ENCODE measurements at regions not wholly inside any gene's neighbourhood (a gene's known extent, or its start where the extent isn't known, plus 50 kb on each side); places are given as distances from the start of the nearest gene placed in this dataset.

DNA sequence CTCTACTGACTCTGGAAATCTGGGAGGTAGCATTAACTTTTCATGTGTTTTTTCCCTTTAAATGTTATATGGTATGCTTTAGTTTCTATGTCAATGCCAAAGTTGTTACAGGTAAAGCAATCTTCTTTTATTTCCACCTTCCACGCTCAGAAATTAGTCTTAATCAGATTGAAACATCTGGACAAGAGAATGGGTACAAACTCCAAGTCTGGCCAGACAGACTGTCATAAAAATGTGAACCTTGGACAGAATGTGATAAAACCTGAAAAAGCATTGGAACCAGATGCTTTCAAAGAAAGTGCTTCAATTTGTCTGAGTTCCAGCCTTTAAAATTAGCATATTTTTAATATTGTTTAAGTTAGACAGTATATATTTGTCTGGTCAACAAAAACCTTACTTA lies 110.7 kb upstream of the P2RY1 start:
- no peak for TF ChIP-seq POLR2AphosphoS5 (IDR thresholded peaks at IDR 0.05)
- no peak for TF ChIP-seq EP300 (IDR thresholded peaks at IDR 0.05; ENCODE audit: low read depth)
- TF ChIP-seq, protein P1, sequence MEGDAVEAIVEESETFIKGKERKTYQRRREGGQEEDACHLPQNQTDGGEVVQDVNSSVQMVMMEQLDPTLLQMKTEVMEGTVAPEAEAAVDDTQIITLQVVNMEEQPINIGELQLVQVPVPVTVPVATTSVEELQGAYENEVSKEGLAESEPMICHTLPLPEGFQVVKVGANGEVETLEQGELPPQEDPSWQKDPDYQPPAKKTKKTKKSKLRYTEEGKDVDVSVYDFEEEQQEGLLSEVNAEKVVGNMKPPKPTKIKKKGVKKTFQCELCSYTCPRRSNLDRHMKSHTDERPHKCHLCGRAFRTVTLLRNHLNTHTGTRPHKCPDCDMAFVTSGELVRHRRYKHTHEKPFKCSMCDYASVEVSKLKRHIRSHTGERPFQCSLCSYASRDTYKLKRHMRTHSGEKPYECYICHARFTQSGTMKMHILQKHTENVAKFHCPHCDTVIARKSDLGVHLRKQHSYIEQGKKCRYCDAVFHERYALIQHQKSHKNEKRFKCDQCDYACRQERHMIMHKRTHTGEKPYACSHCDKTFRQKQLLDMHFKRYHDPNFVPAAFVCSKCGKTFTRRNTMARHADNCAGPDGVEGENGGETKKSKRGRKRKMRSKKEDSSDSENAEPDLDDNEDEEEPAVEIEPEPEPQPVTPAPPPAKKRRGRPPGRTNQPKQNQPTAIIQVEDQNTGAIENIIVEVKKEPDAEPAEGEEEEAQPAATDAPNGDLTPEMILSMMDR (IDR thresholded peaks at IDR 0.05) = no peak
- TF ChIP-seq POLR2A (IDR thresholded peaks at IDR 0.05) = no peak
- in situ Hi-C loops (cut with MboI; ENCODE audit: low pct_ligation_motif_present in 1 of 4, low pct_unique_long_range_greater_than_20kb in 1 of 4, low sequenced_read_pairs in 3 of 4) (no loop called here), intact Hi-C loops (cut with DNase I; ENCODE audit: low total_unique reads) (no loop called here)
- Histone ChIP-seq H3K27ac (no peak overlapping the region), H3K36me3 (no peaks in the 10 kb centered on the region), H3K4me1 (peaks cover 0 to 7% (median 0%) of the 10 kb centered on the region in 4 donors), H3K4me3 (no peak overlapping the region), H3K27me3 (no peaks in the 10 kb centered on the region), H3K9me3 (no peaks in the 10 kb centered on the region)
- WGBS, 2 donors (ENCODE audit: low coverage in 1 of 2) = 44 to 53% methylated on average over 1 of the region's 1 CpG
- no peak for DNase-seq

DNA sequence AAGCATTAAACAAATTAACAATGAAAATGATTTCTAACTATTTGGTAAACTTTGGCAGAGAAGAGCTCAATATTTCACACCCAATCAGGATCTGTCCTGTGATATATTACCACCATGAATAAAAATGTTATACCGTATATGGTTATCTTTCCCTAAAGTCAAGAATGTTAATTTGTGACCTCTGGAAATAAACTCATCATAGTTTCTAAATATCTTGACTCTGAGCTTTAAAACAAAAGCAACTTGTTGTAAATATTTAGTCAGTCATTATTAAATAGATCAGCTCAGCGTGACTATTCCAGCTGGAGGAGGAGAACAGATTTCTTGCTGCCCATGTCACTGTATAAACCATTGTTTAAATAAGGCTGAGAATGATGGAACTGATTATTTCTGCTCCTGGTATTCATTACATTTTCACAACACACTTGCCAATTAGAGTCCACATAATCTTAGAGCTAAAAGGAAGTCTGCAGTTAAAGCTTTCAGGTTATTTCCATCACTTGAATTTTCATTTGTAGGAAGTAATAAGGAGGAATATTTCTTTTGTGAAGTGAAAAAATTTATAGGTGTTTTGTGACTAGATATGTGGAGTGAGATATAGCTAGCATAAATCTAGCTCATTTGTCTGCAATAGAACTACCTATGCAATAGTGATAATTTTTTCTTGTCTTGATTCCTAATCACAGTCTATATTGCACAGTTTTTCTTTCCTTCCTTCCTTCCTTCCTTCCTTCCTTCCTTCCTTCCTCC lies 106.5 kb upstream of the P2RY1 start:
- no peak for TF ChIP-seq EP300 (IDR thresholded peaks at IDR 0.05; ENCODE audit: low read depth)
- TF ChIP-seq POLR2A (IDR thresholded peaks at IDR 0.05) = no peak
- TF ChIP-seq, protein P1 (IDR thresholded peaks at IDR 0.05) = no peak
- TF ChIP-seq POLR2AphosphoS5 (IDR thresholded peaks at IDR 0.05) = no peak
- in situ Hi-C loops (cut with MboI; ENCODE audit: low pct_ligation_motif_present in 1 of 4, low pct_unique_long_range_greater_than_20kb in 1 of 4, low sequenced_read_pairs in 3 of 4) (no loop called here), intact Hi-C loops (cut with DNase I; ENCODE audit: low total_unique reads) (no loop called here)
- Histone ChIP-seq H3K36me3 (no peaks in the 10 kb centered on the region), H3K4me3 (no peak overlapping the region), H3K4me1 (peaks cover 0 to 7% (median 0%) of the 10 kb centered on the region in 4 donors), H3K9me3 (no peaks in the 10 kb centered on the region), H3K27ac (no peak overlapping the region), H3K27me3 (no peaks in the 10 kb centered on the region)
- DNase-seq = no peak
- 61 to 69% methylated on average over 2 of the region's 2 CpGs for WGBS, 2 donors (ENCODE audit: low coverage in 1 of 2)

DNA sequence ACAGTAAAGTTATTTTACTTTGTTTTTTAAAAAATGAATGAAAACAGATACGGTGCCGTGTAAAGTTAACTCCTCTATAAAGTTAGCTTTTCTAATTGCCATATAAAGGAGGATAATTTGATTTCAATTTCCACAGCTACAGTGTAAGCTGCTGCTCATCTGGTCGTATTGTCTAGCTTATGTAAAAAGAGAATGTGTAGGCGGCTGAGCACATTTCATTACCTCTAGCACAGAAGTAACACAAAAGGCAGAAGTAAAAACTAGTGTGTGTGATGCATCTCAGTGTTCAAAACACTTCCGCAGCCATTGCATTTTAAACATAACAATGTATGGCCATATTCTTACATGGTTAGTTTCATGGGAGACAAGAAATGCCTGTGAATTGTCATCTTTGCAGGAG lies 105.0 kb upstream of the P2RY1 start:
- Histone ChIP-seq H3K27me3 (no peaks in the 10 kb centered on the region), H3K4me1 (no peaks in the 10 kb centered on the region), H3K36me3 (no peaks in the 10 kb centered on the region), H3K4me3 (no peak overlapping the region), H3K27ac (no peak overlapping the region), H3K9me3 (no peaks in the 10 kb centered on the region)
- WGBS, 2 donors (ENCODE audit: low coverage in 1 of 2) = 79 to 82% methylated on average over 4 to 5 of the region's 5 CpGs
- intact Hi-C loops (cut with DNase I; ENCODE audit: low total_unique reads) (no loop called here), in situ Hi-C loops (cut with MboI; ENCODE audit: low pct_ligation_motif_present in 1 of 4, low pct_unique_long_range_greater_than_20kb in 1 of 4, low sequenced_read_pairs in 3 of 4) (no loop called here)
- TF ChIP-seq EP300 (IDR thresholded peaks at IDR 0.05; ENCODE audit: low read depth) = no peak
- TF ChIP-seq, protein P1 (IDR thresholded peaks at IDR 0.05) = no peak
- no peak for TF ChIP-seq POLR2A (IDR thresholded peaks at IDR 0.05)
- no peak for TF ChIP-seq POLR2AphosphoS5 (IDR thresholded peaks at IDR 0.05)
- DNase-seq = no peak

DNA sequence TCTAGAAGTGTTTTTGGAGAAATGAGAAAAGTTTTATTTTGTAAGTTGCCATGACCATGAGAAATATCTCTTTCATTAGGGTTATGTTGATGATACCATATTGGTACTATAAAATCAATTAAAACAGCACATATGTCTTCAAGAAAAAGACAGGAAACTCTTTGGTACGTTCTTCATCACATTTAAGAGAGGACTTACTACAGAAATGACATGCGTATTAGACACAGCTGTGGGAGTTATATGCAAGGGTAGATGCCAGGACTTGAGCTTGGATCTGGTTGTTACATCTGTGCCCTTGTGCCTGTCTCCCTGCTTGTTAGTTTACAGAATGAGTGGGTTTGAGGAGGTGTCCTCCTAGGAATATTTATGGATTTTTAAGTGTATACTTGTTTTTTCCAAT lies 103.4 kb upstream of the P2RY1 start:
- intact Hi-C loops (cut with DNase I; ENCODE audit: low total_unique reads) = no loop called here
- TF ChIP-seq POLR2AphosphoS5 (IDR thresholded peaks at IDR 0.05) (no peak), POLR2A (IDR thresholded peaks at IDR 0.05) (no peak), EP300 (IDR thresholded peaks at IDR 0.05; ENCODE audit: low read depth) (no peak)
- TF ChIP-seq, protein P1 (IDR thresholded peaks at IDR 0.05) = no peak

More for the DNA sequence above, 103.4 kb upstream of the P2RY1 start:
- 68 to 77% methylated on average over 2 of the region's 2 CpGs for WGBS, 2 donors (ENCODE audit: low coverage in 1 of 2)
- H3K27me3 ChIP-seq = no peaks in the 10 kb centered on the region
- no peaks in the 10 kb centered on the region for H3K4me1 ChIP-seq
- H3K4me3 ChIP-seq = no peak overlapping the region
- no peak overlapping the region for H3K27ac ChIP-seq
- no peaks in the 10 kb centered on the region for H3K9me3 ChIP-seq
- in situ Hi-C loops (cut with MboI; ENCODE audit: low pct_ligation_motif_present in 1 of 4, low pct_unique_long_range_greater_than_20kb in 1 of 4, low sequenced_read_pairs in 3 of 4) = no loop called here
- no peaks in the 10 kb centered on the region for H3K36me3 ChIP-seq
- DNase-seq = no peak

All from transverse colon (tissue), 4 donors.